Activated CD4-positive, alpha-beta T cell treated with anti-CD3 and anti-CD28 coated beads, Interleukin-2, amount 10 ng/mL, durations not matched to agents 7 days and 5 days (primary cell): ENCODE measurements at regions not wholly inside any gene's neighbourhood (a gene's known extent, or its start where the extent isn't known, plus 50 kb on each side); places are given as distances from the start of the nearest gene placed in this dataset.
A peak's percentile ranks its signal among the peaks of the same experiment; 100 is the strongest.
"Not testable (repeated sequence)": the region's sequence is repeated elsewhere in the genome, so short reads cannot be mapped to it uniquely, and the experiment has no call there.

Experiments used
- CTCF ChIA-PET: fragments of 350-600 bp; sonication (Branson Sonifier 250); formaldehyde crosslinking; loops from one replicate; lab custom pipeline; 2021; ENCODE audit warnings: antibody characterized with exemption; lab: Charles Lee
- POLR2A ChIA-PET: fragments of 350-600 bp; sonication (Branson Sonifier 250); formaldehyde crosslinking; loops from one replicate; lab custom pipeline; 2021; ENCODE audit warnings: antibody characterized with exemption; lab: Charles Lee
- DNase-seq: peaks from one replicate; pipeline ENCODE4 v3.0.0-alpha.2; 2020
- H3K27ac Mint-ChIP-seq: one replicate; pipeline ENCODE4 v1.8.0; 2021; ENCODE audit warnings: mild to moderate bottlenecking, moderate library complexity, mixed read lengths
- H3K27me3 Mint-ChIP-seq: one replicate; pipeline ENCODE4 v1.8.0; 2021; ENCODE audit warnings: mixed read lengths
- H3K36me3 Mint-ChIP-seq: one replicate; pipeline ENCODE4 v1.8.0; 2021; ENCODE audit warnings: low read depth, mixed read lengths
- H3K4me1 Mint-ChIP-seq: one replicate; pipeline ENCODE4 v1.8.0; 2021; ENCODE audit warnings: mixed read lengths
- H3K4me3 Mint-ChIP-seq: one replicate; pipeline ENCODE4 v1.8.0; 2021; ENCODE audit warnings: mild to moderate bottlenecking, moderate library complexity, mixed read lengths
- H3K9me3 Mint-ChIP-seq: one replicate; pipeline ENCODE4 v1.8.0; 2021; ENCODE audit warnings: mixed read lengths

DNA sequence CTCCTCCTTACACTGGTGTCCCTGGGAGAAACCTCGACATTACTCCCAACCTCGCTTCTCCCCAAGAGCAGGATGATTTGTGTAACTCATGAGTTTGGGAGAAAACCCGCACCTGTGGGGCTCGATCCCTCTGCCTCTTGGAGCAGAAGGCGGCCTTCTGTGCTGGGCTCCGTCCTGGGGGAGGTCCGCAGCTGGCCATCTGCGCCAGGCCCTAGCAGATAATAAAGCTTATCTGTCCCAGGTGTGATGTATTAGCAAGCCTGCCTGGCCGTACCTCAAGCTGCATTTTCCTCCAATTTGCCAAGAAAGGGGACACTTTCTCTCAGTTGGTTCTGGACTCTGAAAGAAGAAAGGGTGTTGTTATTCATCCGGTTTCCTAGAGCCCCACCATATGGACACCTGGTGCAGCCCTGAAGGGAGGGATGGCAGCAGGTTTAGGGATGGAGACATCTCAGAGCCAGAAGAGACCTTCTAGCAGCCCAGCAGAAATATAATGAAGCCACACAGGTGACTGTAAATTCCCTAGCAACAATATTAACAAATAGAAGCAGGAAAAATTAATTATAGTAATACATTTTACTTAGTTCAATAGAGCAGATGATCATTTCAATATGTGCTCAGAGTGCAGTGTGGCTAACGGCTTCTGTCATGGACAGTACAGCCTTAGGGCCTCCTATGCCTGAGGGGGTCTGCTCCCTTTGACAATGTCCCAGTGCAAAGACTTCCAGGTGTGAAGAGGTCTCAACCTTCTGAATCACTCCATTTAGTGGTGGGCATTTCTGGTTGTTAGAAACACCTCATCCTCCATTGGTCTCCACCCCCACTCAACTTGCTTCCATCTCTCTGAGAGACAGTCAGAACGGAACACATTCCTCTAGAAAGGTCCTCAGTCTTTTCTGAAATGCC is 94.8 kb downstream of the CPN2 start:
- DNase-seq: no peak
- CTCF ChIA-PET: interaction anchor here (0.5 to 1.6 kb wide), 4 partner anchors 10 to 343 kb away, joined by 3 to 5 read pairs (median 4); no protein-coding TSS in a partner anchor
- Mint-ChIP-seq H3K27ac (peak overlapping the region; percentile 87), H3K9me3 (peaks cover 8% of the 10 kb centered on the region), H3K4me1 (peaks cover 42% of the 10 kb centered on the region), H3K36me3 (peaks cover 10% of the 10 kb centered on the region), H3K4me3 (no peak overlapping the region), H3K27me3 (no peaks in the 10 kb centered on the region)
- POLR2A ChIA-PET: interaction anchor here (0.6 kb wide), 1 partner anchor 140 kb away, joined by 3 read pairs; no protein-coding TSS in a partner anchor

DNA sequence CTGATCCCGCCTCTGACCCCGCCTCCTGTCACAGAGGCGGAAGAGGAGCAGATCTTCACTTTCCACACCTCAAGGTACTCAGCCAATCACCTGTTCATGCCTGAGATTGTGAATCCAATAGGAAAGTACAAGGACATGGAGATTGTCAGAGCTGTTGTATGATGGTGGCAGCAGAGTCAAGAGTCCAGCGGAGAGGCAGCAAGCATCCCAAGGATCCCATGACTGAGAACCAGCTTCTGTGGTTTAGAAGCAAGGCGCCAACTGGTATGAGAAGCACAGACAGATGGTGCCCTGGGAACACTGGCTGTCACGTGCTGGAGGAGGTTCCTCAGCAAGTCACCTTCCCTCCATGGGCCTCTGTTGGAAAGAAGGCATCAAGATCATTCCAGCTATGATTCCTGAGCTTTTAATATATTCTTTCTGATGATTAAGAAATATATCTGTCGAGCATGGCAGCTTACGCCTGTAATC is 93.9 kb downstream of the CPN2 start:
- ChIA-PET CTCF (interaction anchor here (0.5 to 1.6 kb wide), 2 partner anchors 10 to 39 kb away, joined by 4 to 5 read pairs; no protein-coding TSS in a partner anchor), POLR2A (interaction anchor here (0.7 kb wide), 1 partner anchor 286 kb away, joined by 3 read pairs; no protein-coding TSS in a partner anchor)
- DNase-seq: no peak
- peaks cover 10% of the 10 kb centered on the region for H3K36me3 Mint-ChIP-seq
- peaks cover 42% of the 10 kb centered on the region for H3K4me1 Mint-ChIP-seq
- H3K4me3 Mint-ChIP-seq: no peak overlapping the region
- H3K27me3 Mint-ChIP-seq: no peaks in the 10 kb centered on the region
- peaks cover 8% of the 10 kb centered on the region for H3K9me3 Mint-ChIP-seq
- H3K27ac Mint-ChIP-seq: peak overlapping the region; percentile 56

- CTCF ChIA-PET: interaction anchor here (0.5 to 1.6 kb wide), 2 partner anchors 9 to 38 kb away, joined by 4 to 5 read pairs; no protein-coding TSS in a partner anchor
These were observed 93.0 kb downstream of the CPN2 start for GRCh38 chr3:194257916-194258668.

GRCh38 chr3:194259982-194260766 is 91.0 kb downstream of the CPN2 start:
- peaks cover 20% of the 10 kb centered on the region for H3K4me1 Mint-ChIP-seq
- POLR2A ChIA-PET: no interaction called here
- DNase-seq: no peak
- H3K36me3 Mint-ChIP-seq: peaks cover 10% of the 10 kb centered on the region
- no peak overlapping the region for H3K4me3 Mint-ChIP-seq
- no peaks in the 10 kb centered on the region for H3K27me3 Mint-ChIP-seq
- CTCF ChIA-PET: interaction anchor here (1.0 kb wide), 1 partner anchor 14 kb away, joined by 3 read pairs; no protein-coding TSS in a partner anchor
- H3K27ac Mint-ChIP-seq: no peak overlapping the region
- H3K9me3 Mint-ChIP-seq: peaks cover 8% of the 10 kb centered on the region

More at GRCh38 chr3:194257916-194258668, 93.0 kb downstream of the CPN2 start:
- Mint-ChIP-seq H3K4me1 (peaks cover 36% of the 10 kb centered on the region), H3K4me3 (no peak overlapping the region), H3K27ac (no peak overlapping the region), H3K36me3 (peaks cover 10% of the 10 kb centered on the region), H3K27me3 (no peaks in the 10 kb centered on the region), H3K9me3 (peaks cover 8% of the 10 kb centered on the region)
- POLR2A ChIA-PET: interaction anchor here (0.7 kb wide), 1 partner anchor 287 kb away, joined by 3 read pairs; no protein-coding TSS in a partner anchor
- DNase-seq: no peak

GRCh38 chr3:194261581-194262063 is 89.5 kb downstream of the CPN2 start:
- Mint-ChIP-seq H3K4me1 (peaks cover 15% of the 10 kb centered on the region), H3K4me3 (no peak overlapping the region), H3K27me3 (peaks cover 9% of the 10 kb centered on the region), H3K36me3 (peaks cover 9% of the 10 kb centered on the region), H3K9me3 (peaks cover 8% of the 10 kb centered on the region), H3K27ac (no peak overlapping the region)
- CTCF ChIA-PET: interaction anchor here (0.7 to 0.9 kb wide), 2 partner anchors 88 to 173 kb away, joined by 3 to 5 read pairs; no protein-coding TSS in a partner anchor
- DNase-seq: no peak
- POLR2A ChIA-PET: no interaction called here

DNA sequence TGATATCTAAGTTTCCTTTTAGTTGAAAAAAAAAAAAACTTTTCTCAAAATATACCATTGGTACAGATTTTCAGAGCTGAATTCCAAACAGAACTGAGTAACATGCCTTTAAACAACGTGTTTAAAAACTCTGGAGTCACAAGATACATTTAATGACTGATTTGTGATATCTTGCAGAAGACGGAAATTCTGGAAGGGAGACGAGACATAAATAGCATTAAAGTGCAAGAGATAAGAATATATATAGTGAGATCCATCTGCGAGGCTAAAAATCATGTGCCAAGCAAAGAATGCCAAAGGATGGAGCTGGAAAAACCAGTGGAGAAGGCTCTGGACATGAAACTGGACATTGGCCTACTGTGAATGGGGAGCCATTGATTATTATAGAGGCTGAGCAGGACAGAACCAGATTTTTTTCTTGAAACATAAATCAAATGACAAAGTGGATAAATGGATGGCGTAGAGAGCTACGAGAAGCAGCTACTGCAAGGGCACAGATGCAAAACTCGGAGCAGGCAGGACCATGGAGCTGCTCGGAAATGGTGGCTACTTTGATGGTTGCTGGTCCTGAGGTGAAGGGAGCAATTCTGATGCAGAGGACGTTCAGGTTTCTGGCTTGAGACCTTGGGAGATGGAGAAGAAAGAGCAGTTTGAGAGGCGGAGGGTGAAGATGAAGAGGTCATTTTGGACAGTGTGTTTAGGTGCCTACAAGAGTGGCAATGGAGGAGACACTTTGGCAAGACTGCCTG is 88.8 kb downstream of the CPN2 start:
- H3K4me3 Mint-ChIP-seq: no peak overlapping the region
- H3K36me3 Mint-ChIP-seq: peaks cover 7% of the 10 kb centered on the region
- peaks cover 9% of the 10 kb centered on the region for H3K4me1 Mint-ChIP-seq
- peaks cover 13% of the 10 kb centered on the region for H3K27me3 Mint-ChIP-seq
- DNase-seq: no peak
- no peak overlapping the region for H3K27ac Mint-ChIP-seq
- POLR2A ChIA-PET: no interaction called here
- H3K9me3 Mint-ChIP-seq: peaks cover 8% of the 10 kb centered on the region
- CTCF ChIA-PET: interaction anchor here (0.7 kb wide), 1 partner anchor 173 kb away, joined by 3 read pairs; no protein-coding TSS in a partner anchor

DNA sequence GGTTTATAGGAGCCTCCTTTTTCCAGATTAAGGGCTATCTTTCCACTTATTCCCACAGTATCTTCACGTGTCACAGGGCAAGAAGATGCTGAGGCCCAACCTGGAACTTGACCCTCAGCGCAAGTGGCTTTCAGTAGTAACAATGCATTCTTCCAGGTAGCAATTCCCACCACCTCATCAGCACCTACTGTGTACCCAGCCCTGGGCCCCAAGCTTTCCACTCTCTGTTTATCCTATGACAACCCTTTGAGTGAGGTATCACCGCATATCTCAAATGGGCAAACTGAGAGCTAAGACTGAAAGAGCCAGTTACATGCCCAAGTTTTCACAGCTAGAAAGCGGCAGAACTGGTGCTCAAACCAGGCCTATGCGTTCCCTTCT is 88.2 kb downstream of the CPN2 start:
- DNase-seq: no peak
- POLR2A ChIA-PET: no interaction called here
- Mint-ChIP-seq H3K27ac (no peak overlapping the region), H3K4me3 (no peak overlapping the region), H3K9me3 (peaks cover 6% of the 10 kb centered on the region), H3K4me1 (peaks cover 9% of the 10 kb centered on the region), H3K27me3 (peaks cover 17% of the 10 kb centered on the region), H3K36me3 (peaks cover 4% of the 10 kb centered on the region)
- CTCF ChIA-PET: interaction anchor here (0.8 kb wide), 1 partner anchor 93 kb away, joined by 5 read pairs; no protein-coding TSS in a partner anchor

DNA sequence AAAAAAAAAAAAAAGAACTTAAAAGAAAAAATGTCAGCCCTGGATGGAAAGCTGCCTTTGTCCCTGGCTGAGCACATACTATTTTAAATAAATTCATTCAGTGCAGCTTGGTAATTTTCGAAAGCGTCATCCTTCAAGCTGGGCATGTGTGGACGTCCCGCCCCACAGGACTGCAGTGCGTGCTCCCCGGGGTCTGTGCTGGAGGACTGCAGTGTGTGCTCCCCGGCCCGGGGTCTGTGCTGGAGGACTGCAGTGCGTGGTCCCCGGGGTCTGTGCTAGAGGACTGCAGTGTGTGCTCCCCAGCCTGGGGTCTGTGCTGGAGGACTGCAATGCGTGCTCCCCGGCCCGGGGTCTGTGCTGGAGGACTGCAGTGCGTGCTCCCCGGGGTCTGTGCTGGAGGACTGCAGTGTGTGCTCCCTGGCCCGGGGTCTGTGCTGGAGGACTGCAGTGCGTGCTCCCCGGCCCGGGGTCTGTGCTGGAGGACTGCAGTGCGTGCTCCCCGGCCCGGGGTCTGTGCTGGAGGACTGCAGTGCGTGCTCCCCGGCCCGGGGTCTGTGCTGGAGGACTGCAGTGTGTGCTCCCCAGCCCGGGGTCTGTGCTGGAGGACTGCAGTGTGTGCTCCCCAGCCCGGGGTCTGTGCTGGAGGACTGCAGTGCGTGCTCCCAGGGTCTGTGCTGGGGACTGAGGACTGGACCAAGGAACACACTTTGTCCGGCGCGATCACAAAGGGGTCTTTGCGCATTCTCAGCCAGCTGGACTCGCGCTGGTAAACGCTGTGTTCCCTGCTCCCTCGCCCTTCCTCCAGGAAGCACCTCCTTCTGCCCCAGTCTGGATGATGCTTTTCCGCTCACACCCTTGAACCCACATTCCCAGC is 86.3 kb downstream of the CPN2 start:
- Mint-ChIP-seq H3K4me1 (peaks cover 14% of the 10 kb centered on the region), H3K27me3 (peaks cover 17% of the 10 kb centered on the region)
- CTCF ChIA-PET: interaction anchor here (0.6 to 1.2 kb wide), 4 partner anchors 9 to 747 kb away, joined by 3 read pairs; no protein-coding TSS in a partner anchor
- POLR2A ChIA-PET, H3K4me3 Mint-ChIP-seq, H3K27ac Mint-ChIP-seq, DNase-seq, H3K9me3 Mint-ChIP-seq, H3K36me3 Mint-ChIP-seq: not testable (repeated sequence)

- no peak overlapping the region for H3K4me3 Mint-ChIP-seq
- POLR2A ChIA-PET: no interaction called here
- no peaks in the 10 kb centered on the region for H3K36me3 Mint-ChIP-seq
- no peak overlapping the region for H3K27ac Mint-ChIP-seq
- H3K27me3 Mint-ChIP-seq: peaks cover 17% of the 10 kb centered on the region
- no peak for DNase-seq
- CTCF ChIA-PET: interaction anchor here (0.7 to 1.2 kb wide), 3 partner anchors 8 to 50 kb away, joined by 3 read pairs; no protein-coding TSS in a partner anchor
- peaks cover 18% of the 10 kb centered on the region for H3K4me1 Mint-ChIP-seq
- no peaks in the 10 kb centered on the region for H3K9me3 Mint-ChIP-seq
These were observed 85.6 kb downstream of the CPN2 start for GRCh38 chr3:194265505-194265892.
